GM23338 (cell line): ENCODE measurements at regions not wholly inside any gene's neighbourhood (a gene's known extent, or its start where the extent isn't known, plus 50 kb on each side); places are given as distances from the start of the nearest gene placed in this dataset.

Experiments
- ATAC-seq: fragments of 200-7000 bp; cut with Tn5 transposase; 3 replicates; pipeline ENCODE4 v1.9.1; 2020
- DNase-seq: peaks from one replicate; pipeline ENCODE4 v3.0.0-alpha.2; 2015; ENCODE audit warnings: low spot score
- H2AFZ ChIP-seq: fragments of 200-600 bp; sonication (generic); 2 replicates; pipeline ENCODE4 v1.8.0; 2016; ENCODE audit warnings: antibody characterized with exemption, mild to moderate bottlenecking, moderate library complexity
- H3F3A ChIP-seq: fragments of 200-600 bp; sonication (generic); replicated peaks from 2 replicates; pipeline ENCODE4 v1.8.0; 2017; ENCODE audit warnings: antibody characterized with exemption, mixed run types, low read depth
- H3K27ac ChIP-seq: fragments of 200-600 bp; sonication (generic); 2 replicates; pipeline ENCODE4 v1.6.1; 2016; ENCODE audit warnings: low read depth
- H3K27me3 ChIP-seq: fragments of 200-600 bp; sonication (generic); 2 replicates; pipeline ENCODE4 v1.8.0; 2016; ENCODE audit warnings: mild to moderate bottlenecking, mixed run types, moderate library complexity; ENCODE audit not compliant: insufficient read depth
- H3K36me3 ChIP-seq: fragments of 200-600 bp; sonication (generic); 2 replicates; pipeline ENCODE4 v1.8.0; 2016; ENCODE audit warnings: mild to moderate bottlenecking; ENCODE audit not compliant: insufficient read depth
- H3K4me1 ChIP-seq: fragments of 200-600 bp; sonication (generic); 2 replicates; pipeline ENCODE4 v1.8.0; 2016; ENCODE audit warnings: mild to moderate bottlenecking, moderate library complexity; ENCODE audit not compliant: insufficient read depth
- H3K4me2 ChIP-seq: fragments of 200-600 bp; sonication (generic); 2 replicates; pipeline ENCODE4 v1.7.1; 2017; ENCODE audit warnings: mixed run types
- H3K4me3 ChIP-seq: fragments of 200-600 bp; sonication (generic); 2 replicates; pipeline ENCODE4 v1.6.1; 2016; ENCODE audit warnings: mixed run types
- H3K79me2 ChIP-seq: fragments of 200-600 bp; sonication (generic); replicated peaks from 2 replicates; pipeline ENCODE4 v1.8.0; 2017; ENCODE audit warnings: mild to moderate bottlenecking; ENCODE audit not compliant: insufficient read depth
- H3K9me2 ChIP-seq: fragments of 200-600 bp; sonication (generic); 2 replicates; pipeline ENCODE4 v1.8.0; 2017; ENCODE audit not compliant: insufficient read depth
- H4K20me1 ChIP-seq: fragments of 200-600 bp; sonication (generic); replicated peaks from 2 replicates; pipeline ENCODE4 v1.8.0; 2017; ENCODE audit warnings: mild to moderate bottlenecking; ENCODE audit not compliant: insufficient read depth
- H3K27ac Mint-ChIP-seq: 2 replicates; pipeline ENCODE4 v1.8.0; 2020; ENCODE audit warnings: inconsistent platforms, mild to moderate bottlenecking, moderate library complexity, mixed read lengths
- H3K27me3 Mint-ChIP-seq: 3 replicates; pipeline ENCODE4 v1.8.0; 2022; ENCODE audit warnings: low read depth, mild to moderate bottlenecking, moderate library complexity, mixed read lengths, inconsistent platforms; ENCODE audit not compliant: insufficient read depth, poor library complexity
- H3K36me3 Mint-ChIP-seq: 3 replicates; pipeline ENCODE4 v1.8.0; 2021; ENCODE audit warnings: low read depth, mild to moderate bottlenecking, inconsistent platforms, moderate library complexity, mixed read lengths
- H3K4me1 Mint-ChIP-seq: 3 replicates; pipeline ENCODE4 v1.8.0; 2020; ENCODE audit warnings: mild to moderate bottlenecking, inconsistent platforms, mixed read lengths
- H3K4me3 Mint-ChIP-seq: 3 replicates; pipeline ENCODE4 v1.8.0; 2021; ENCODE audit warnings: moderate library complexity, mild to moderate bottlenecking, inconsistent platforms, mixed read lengths
- H3K9me3 Mint-ChIP-seq: 3 replicates; pipeline ENCODE4 v1.8.0; 2020; ENCODE audit warnings: moderate library complexity, mild to moderate bottlenecking, inconsistent platforms, mixed read lengths
- CREB1 ChIP-seq: fragments of 250-450 bp; sonication (Bioruptor Pico); IDR thresholded peaks from 2 replicates; pipeline ENCODE4 v1.5.0; 2020; ENCODE audit warnings: low read depth, mild to moderate bottlenecking, moderate library complexity
- EZH2 ChIP-seq: fragments of 200-600 bp; sonication (generic); IDR thresholded peaks from one replicate; pipeline ENCODE4 v1.8.0; 2017; ENCODE audit warnings: antibody characterized with exemption, mild to moderate bottlenecking, low read depth; ENCODE audit not compliant: unreplicated experiment
- EZH2phosphoT487 ChIP-seq: fragments of 200-600 bp; sonication (generic); IDR thresholded peaks from one replicate; pipeline ENCODE4 v1.8.1; 2018; ENCODE audit warnings: antibody characterized with exemption; ENCODE audit not compliant: unreplicated experiment
- JUNB ChIP-seq: IDR thresholded peaks from one replicate; pipeline ENCODE4 v1.6.1; 2016; ENCODE audit warnings: antibody characterized with exemption; ENCODE audit not compliant: unreplicated experiment
- NANOG ChIP-seq: IDR thresholded peaks from 2 replicates; pipeline ENCODE4 v1.6.1; 2016; ENCODE audit warnings: antibody characterized with exemption, borderline replicate concordance
- POLR2AphosphoS5 ChIP-seq: IDR thresholded peaks from 2 replicates; pipeline ENCODE4 v1.6.1; 2016; ENCODE audit warnings: antibody characterized with exemption, low read depth
- STAT1 ChIP-seq: IDR thresholded peaks from one replicate; pipeline ENCODE4 v1.6.1; 2016; ENCODE audit warnings: antibody characterized with exemption; ENCODE audit not compliant: unreplicated experiment
- ZNF114 ChIP-seq: fragments of 250-450 bp; sonication (Bioruptor Pico); IDR thresholded peaks from 2 replicates; pipeline ENCODE4 v1.5.0; 2020; ENCODE audit warnings: mild to moderate bottlenecking, moderate library complexity
- ZNF331 ChIP-seq: fragments of 250-450 bp; sonication (Bioruptor Pico); IDR thresholded peaks from 2 replicates; pipeline ENCODE4 v1.5.0; 2020; ENCODE audit warnings: low read depth, mild to moderate bottlenecking, moderate library complexity
- TF ChIP-seq, protein P1 (sequence below): IDR thresholded peaks from 2 replicates; pipeline ENCODE4 v1.6.1; 2016; ENCODE audit warnings: antibody characterized with exemption
- TF ChIP-seq, protein P2 (sequence below): IDR thresholded peaks from one replicate; pipeline ENCODE4 v1.6.1; 2018; ENCODE audit warnings: antibody characterized with exemption; ENCODE audit not compliant: unreplicated experiment
- TF ChIP-seq, protein P3 (sequence below), 2 experiments: fragments of 200-600 bp in 1 of 2; sonication (generic) in 1 of 2; conservative IDR thresholded peaks; 2 replicates each; pipeline versions ENCODE4 v1.5.1 to v1.6.1; 2016 to 2017; ENCODE audit warnings: antibody characterized with exemption in 2 of 2, low read depth in 2 of 2, mild to moderate bottlenecking in 2 of 2, moderate library complexity in 1 of 2

DNA sequence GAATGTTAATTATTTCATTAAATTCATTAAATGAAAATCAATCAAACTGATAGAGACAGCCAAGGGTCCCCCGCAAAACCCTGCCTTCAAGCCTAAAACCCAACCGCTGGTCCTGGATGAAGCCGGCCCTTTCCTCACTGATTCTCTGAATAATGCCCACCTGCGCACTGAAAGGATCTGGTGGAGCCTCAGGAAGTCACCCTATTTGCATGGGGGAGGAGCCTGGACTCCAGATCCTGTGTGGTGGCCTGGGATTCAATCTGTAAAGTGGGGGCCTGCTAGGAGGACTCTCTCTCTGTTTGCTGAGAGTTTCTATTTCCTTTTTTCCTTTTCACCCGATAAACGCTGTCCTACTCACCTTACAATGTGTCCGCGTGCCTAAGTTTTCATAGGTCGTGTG is 97.9 kb upstream of the ADAMTS3 start (continued):
- TF ChIP-seq, protein P1, sequence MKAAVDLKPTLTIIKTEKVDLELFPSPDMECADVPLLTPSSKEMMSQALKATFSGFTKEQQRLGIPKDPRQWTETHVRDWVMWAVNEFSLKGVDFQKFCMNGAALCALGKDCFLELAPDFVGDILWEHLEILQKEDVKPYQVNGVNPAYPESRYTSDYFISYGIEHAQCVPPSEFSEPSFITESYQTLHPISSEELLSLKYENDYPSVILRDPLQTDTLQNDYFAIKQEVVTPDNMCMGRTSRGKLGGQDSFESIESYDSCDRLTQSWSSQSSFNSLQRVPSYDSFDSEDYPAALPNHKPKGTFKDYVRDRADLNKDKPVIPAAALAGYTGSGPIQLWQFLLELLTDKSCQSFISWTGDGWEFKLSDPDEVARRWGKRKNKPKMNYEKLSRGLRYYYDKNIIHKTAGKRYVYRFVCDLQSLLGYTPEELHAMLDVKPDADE: 0 out of 2 replicates have a peak, but pooled peaks have one; percentile 11

DNA sequence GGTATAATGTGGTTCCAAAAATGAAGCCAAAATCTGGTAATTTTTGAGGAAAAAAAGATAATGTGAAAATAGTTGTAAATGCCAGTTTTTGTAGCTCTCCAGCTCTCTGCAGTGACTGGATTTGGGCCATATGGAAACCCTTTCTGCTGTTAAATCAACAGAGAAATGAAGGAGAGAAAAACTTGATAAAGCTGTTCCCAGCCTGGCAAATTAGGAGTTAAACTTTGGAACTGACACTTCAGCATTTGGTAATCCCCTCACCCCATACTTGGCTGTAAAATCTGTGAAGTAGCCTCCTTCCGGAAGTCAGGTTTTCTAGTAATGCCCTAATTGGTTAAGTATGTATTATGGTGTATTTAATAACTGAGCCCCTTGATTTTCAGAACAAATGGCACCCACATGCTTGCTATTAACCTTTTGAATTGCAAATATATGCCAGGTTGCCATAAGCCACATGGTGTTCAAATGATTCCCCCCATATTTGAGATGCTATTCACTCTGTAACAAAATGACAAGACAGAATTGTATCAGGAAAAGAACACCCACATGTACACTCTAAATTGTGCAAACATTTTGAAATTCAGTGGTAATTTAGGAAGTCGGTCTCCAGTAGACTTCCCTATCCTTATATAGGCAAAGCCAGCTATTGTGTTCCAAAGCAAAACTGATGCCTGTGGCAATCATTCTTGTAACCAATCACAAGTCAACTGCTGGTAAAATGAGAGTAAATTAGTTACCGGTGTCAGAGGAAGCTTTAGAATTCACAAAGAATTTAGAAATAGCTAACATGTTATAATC is 96.3 kb upstream of the ADAMTS3 start:
- no peaks in the 10 kb centered on the region for H3K9me3 Mint-ChIP-seq
- no peaks in the 10 kb centered on the region for H3K36me3 ChIP-seq
- peak overlapping the region; percentile 35; the same call in 1 of the 2 replicates for H3K4me2 ChIP-seq
- H4K20me1 ChIP-seq: no peaks in the 10 kb centered on the region
- no peak overlapping the region for H3K4me3 ChIP-seq
- peak overlapping the region; percentile 24 for H3K27ac Mint-ChIP-seq
- H3K27me3 ChIP-seq: no peaks in the 10 kb centered on the region
- ATAC-seq: no peak
- peak; percentile 12 for DNase-seq
- H3K27me3 Mint-ChIP-seq: no peaks in the 10 kb centered on the region
- peak overlapping the region; percentile 39; the same call in 1 of the 2 replicates for H2AFZ ChIP-seq
- no peaks in the 10 kb centered on the region for H3K9me2 ChIP-seq
- H3K4me3 Mint-ChIP-seq: no peak overlapping the region
- H3F3A ChIP-seq: no peaks in the 10 kb centered on the region
- H3K36me3 Mint-ChIP-seq: no peaks in the 10 kb centered on the region
- TF ChIP-seq, protein P1: no peak
- TF ChIP-seq ZNF331: no peak
- no peak for TF ChIP-seq ZNF114
- TF ChIP-seq NANOG: no peak
- no peak for TF ChIP-seq POLR2AphosphoS5
- no peak for TF ChIP-seq STAT1
- TF ChIP-seq, protein P2, sequence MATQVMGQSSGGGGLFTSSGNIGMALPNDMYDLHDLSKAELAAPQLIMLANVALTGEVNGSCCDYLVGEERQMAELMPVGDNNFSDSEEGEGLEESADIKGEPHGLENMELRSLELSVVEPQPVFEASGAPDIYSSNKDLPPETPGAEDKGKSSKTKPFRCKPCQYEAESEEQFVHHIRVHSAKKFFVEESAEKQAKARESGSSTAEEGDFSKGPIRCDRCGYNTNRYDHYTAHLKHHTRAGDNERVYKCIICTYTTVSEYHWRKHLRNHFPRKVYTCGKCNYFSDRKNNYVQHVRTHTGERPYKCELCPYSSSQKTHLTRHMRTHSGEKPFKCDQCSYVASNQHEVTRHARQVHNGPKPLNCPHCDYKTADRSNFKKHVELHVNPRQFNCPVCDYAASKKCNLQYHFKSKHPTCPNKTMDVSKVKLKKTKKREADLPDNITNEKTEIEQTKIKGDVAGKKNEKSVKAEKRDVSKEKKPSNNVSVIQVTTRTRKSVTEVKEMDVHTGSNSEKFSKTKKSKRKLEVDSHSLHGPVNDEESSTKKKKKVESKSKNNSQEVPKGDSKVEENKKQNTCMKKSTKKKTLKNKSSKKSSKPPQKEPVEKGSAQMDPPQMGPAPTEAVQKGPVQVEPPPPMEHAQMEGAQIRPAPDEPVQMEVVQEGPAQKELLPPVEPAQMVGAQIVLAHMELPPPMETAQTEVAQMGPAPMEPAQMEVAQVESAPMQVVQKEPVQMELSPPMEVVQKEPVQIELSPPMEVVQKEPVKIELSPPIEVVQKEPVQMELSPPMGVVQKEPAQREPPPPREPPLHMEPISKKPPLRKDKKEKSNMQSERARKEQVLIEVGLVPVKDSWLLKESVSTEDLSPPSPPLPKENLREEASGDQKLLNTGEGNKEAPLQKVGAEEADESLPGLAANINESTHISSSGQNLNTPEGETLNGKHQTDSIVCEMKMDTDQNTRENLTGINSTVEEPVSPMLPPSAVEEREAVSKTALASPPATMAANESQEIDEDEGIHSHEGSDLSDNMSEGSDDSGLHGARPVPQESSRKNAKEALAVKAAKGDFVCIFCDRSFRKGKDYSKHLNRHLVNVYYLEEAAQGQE: no peak
- no peak for TF ChIP-seq EZH2
- TF ChIP-seq EZH2phosphoT487: no peak
- no peak for TF ChIP-seq CREB1 (CRISPR knock-in tag)
- no peak for TF ChIP-seq JUNB
- TF ChIP-seq, protein P3, sequence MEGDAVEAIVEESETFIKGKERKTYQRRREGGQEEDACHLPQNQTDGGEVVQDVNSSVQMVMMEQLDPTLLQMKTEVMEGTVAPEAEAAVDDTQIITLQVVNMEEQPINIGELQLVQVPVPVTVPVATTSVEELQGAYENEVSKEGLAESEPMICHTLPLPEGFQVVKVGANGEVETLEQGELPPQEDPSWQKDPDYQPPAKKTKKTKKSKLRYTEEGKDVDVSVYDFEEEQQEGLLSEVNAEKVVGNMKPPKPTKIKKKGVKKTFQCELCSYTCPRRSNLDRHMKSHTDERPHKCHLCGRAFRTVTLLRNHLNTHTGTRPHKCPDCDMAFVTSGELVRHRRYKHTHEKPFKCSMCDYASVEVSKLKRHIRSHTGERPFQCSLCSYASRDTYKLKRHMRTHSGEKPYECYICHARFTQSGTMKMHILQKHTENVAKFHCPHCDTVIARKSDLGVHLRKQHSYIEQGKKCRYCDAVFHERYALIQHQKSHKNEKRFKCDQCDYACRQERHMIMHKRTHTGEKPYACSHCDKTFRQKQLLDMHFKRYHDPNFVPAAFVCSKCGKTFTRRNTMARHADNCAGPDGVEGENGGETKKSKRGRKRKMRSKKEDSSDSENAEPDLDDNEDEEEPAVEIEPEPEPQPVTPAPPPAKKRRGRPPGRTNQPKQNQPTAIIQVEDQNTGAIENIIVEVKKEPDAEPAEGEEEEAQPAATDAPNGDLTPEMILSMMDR (conservative IDR thresholded peaks at IDR 0.05; ENCODE audit: low read depth in 2 of 2): no peak
- no peaks in the 10 kb centered on the region for H3K79me2 ChIP-seq
- no peak overlapping the region for H3K27ac ChIP-seq
- peaks cover 49% of the 10 kb centered on the region for H3K4me1 Mint-ChIP-seq
- H3K4me1 ChIP-seq: peaks cover 55% of the 10 kb centered on the region
